Hepatocyte (in vitro differentiated cells): ENCODE measurements at regions not wholly inside any gene's neighbourhood (a gene's known extent, or its start where the extent isn't known, plus 50 kb on each side); places are given as distances from the start of the nearest gene placed in this dataset.

Experiments used
- CTCF ChIP-seq: fragments of 200-600 bp; sonication (generic); IDR thresholded peaks from 2 replicates; pipeline ENCODE4 v1.5.1; 2016; ENCODE audit warnings: antibody characterized with exemption, mild to moderate bottlenecking; ENCODE audit not compliant: poor library complexity
- EZH2 ChIP-seq: fragments of 200-600 bp; sonication (generic); IDR thresholded peaks from 2 replicates; pipeline ENCODE4 v1.6.1; 2016; ENCODE audit warnings: antibody characterized with exemption, mild to moderate bottlenecking, borderline replicate concordance
- EZH2phosphoT487 ChIP-seq: fragments of 200-600 bp; sonication (generic); IDR thresholded peaks from one replicate; pipeline ENCODE4 v1.6.1; 2018; ENCODE audit warnings: antibody characterized with exemption, mild to moderate bottlenecking, low read depth, moderate library complexity; ENCODE audit not compliant: unreplicated experiment, severe bottlenecking

GRCh38 chr1:116462722-116463121 lies 89.7 kb downstream of the ATP1A1 start:
- TF ChIP-seq CTCF (no peak), EZH2phosphoT487 (no peak), EZH2 (no peak)
